ENCODE measurements at regions not wholly inside any gene's neighbourhood (a gene's known extent, or its start where the extent isn't known, plus 50 kb on each side); places are given as distances from the start of the nearest gene placed in this dataset.

GRCh38 chr4:8773124-8773931 is 98.3 kb downstream of the HMX1 start:
- no peak for DNase-seq

- DNase-seq: no peak
These were observed 99.0 kb downstream of the HMX1 start for GRCh38 chr4:8772499-8773123.

DNA sequence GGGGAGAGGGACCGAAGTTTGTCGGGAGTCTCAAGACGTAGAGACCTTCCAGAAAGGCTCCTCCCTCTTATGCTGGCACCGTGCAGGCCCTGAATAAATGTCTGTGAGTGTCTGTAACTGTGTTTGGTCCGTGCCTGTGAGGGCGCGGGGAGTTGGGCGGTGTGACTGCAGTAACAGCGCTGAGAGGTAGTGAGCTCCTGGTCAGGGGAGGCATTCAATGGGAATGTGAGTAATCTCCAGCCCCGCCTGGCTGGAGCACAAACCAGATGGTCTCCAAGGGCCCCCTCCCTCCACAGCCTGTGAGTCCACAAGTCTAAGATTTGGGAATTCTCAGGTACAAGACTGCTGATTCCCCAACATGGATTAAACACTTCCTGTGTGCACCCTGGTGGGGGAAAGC is 100.0 kb downstream of the HMX1 start:
- no peak for DNase-seq

- no peak for DNase-seq
These were observed 100.4 kb downstream of the HMX1 start for GRCh38 chr4:8771258-8771590.

- no peak for DNase-seq
These were observed 101.0 kb downstream of the HMX1 start for GRCh38 chr4:8770518-8771257.

GRCh38 chr4:8769645-8770517 is 101.8 kb downstream of the HMX1 start:
- DNase-seq: no peak

DNA sequence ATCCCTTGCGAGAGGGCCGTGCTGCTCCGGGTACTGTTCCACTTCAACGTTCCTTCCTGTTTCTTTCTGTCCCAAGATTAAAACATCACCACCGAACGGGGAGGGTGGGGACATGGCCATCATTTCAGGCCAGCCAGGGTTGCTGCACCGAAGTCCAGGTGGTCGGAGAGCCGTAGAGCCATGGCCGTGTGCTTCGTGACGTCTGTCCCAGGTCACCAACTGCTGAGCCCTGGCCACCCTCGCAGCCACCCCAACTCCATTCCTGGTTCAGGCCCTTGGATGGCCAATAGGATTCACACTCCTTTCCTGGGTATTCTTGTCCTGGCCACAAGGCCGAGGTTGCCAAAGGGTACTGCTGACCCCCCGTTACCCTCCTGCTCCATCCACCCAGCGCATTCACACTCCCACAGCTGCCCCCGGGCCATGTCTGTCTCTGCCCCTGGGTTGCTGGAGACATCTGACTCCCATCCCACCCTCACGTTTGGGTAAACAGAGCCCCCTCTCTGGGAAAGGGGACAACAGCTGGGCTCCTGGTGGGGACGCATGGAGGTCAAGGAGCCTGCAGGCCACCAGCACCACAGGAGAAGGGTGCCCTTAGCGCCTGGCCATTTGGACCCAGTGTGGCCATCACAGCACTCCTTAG is 103.2 kb downstream of the HMX1 start:
- DNase-seq: no peak

DNA sequence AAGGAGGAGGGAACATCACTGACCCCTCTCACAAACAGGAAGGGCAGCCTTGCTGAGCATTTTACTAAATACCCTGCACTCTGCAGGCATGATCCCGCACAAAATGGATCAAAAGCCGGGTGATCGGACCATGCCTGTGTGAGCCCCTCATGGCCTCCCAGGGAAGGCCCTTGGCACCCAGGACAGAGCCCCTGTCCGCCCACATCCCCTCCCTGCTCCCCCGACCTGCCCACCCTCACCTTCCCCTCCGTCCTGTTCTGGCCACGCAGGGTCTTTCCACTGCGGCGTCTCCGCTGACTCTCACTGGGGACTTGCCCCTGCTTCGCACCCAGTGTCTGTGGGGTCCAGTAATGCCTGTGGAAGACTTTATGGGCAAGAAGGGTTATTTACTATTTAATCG is 105.0 kb downstream of the HMX1 start:
- no peak for DNase-seq

DNA sequence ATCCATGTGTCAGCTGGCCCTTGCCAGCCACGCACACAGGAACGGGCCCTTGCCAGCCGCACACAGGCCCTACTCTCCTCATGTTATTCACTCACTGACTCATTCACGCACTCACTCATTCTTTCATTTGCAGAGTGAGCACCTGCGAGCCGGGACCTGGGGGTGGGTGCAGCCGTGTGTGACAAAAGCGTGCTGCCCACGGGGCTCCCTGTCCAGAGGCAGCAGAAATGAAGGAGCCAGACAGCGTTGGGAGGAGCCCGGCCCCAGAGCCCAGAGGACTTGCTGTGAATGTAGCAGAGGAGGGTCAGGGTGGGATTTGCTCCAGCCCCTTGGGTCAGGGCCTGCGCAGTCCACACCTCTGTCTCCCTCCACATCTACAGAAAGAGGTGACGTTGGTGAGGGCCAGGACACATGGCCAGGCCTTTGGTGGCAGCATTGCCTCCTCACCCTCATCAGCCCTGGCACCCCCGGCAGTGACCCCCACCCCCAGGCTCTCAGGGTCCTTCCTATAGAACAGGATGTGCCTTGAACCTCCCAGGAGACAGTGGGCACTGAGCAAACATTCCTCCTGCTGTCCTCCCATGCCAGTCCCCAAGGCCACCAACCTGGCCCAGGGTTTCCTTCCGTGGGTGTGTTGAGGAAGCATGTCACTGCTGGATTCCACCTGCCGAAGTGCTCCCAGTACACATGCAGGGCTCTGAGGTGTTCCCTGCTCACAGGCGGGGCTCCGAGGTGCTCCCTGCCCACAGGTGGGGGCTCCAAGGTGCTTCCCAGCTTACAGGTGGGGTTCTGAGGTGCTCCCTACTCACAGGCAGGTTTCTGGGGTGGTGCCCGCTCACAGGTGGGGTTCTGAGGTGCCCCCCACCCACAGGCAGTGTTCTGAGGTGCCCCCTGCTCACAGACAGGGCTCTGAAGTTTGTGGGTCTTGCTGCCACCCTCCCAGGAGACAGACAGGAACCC is 105.7 kb downstream of the HMX1 start:
- no peak for DNase-seq

GRCh38 chr4:8765084-8765483 is 106.6 kb downstream of the HMX1 start:
- no peak for DNase-seq

DNA sequence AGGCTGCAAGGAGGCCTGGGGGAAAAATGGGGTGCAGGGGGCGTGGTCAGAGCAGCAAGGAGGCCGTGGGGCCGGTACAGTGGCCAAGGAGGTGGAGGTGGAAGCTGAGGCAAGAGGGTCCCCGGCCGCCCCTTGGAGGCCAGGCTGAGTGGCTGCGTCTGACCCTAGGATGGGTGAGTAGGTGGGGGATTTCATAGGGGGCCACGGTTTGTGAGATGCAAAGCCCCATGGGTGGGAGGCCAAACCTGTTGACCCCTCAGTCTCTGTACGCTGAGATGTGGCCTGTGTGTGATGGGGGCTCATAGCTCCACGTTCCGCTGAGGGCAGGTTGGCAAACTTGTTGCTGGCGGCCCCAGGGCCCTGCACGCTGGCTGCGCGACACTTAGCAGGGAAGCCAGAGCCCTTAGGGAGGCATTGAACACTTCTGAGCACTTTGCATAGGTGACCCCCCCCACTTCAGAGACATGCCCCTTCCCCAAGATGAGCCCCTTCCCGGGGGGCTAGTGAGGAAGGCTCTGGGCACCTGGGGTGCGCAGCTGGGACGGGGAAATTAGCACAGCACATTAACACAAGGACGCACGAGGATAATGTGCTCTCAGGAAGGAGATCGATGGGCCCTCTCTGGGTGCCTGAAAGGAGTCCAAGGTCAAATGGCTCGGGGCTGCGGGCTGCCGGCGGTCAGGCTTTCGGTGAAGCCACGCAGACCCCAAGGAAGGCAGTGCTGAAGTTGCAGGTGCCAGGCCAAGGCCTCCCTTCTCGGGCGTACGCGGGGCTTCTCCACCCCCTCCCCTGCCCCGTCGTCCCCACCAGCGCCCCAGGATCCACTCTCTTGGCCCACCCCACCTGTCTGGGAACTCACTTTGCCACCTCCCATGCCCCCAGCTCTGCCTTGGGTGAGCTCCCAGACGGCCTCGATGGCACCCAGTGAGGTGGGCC is 107.4 kb downstream of the HMX1 start:
- DNase-seq: no peak

DNA sequence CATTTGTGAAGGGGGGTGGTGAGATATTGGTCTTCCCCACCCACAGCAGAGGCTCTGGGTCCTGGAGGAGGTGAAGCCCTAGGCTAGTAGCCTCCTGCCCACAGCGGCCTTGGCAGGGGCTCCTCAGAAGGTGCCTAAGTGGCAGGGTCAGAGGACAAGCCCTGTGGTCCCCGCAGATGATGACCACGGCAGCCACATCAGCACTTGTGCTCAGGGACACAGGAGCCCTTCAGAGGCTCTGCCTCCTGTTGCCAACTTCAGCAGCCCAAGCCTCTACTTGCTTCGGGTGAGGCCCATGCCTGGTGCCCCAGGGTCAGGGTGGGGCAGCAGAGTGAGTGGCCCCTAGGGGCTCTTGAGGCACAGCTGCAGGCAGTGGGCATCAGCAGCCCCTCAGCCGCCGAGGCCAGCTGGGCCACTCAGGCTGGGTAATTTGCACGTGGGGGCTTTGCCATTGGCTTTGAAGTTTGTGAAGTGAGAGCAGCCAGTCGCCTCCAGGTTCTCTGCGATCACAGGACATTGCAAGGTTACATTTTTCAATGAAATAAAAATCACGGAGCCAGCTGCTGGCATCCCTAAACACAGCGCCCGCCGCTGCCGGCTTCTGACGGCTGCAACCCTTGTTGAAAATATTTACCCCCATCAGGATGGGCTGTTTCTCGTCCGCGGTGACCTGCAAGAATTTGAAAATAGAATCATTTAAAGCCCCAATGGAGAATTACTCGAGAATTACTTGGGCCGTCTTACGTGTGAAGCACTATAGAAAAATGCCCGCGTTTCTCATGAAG is 108.5 kb downstream of the HMX1 start:
- no peak for DNase-seq

GRCh38 chr4:8762356-8762755 is 109.3 kb downstream of the HMX1 start:
- no peak for DNase-seq

- no peak for DNase-seq
These were observed 109.8 kb downstream of the HMX1 start for GRCh38 chr4:8761824-8762205.

DNA sequence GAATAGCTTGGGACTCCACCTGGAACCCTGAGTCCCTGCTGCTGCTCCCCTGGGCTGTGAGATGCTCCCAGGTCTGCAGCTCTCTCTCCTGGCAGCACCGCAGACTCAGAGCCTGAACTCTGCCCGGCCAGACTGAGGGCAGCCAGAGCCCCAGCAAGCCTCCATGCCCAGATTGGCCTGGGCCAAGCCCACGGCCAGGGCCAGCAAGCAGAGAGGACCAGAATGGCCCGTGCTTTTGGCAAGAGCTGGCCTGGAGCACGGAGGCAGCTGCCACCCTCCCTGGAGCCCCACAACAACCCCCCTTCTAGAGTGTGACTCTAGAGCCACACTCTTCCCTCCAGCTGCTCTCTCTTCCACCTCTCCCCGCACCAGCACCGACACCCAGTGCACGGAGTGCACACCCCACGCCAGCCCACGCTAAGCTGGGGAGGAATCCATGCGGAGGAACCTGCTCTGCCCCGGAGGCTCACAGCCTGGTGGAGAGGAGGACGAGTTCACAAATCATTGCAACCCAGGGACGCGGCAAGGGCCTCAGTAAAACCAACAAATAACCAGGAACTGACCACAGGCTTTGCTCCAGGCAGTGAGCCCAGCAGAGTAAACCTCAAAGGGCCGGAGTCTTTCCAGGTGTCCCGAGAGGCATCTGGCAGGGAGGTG is 110.3 kb downstream of the HMX1 start:
- no peak for DNase-seq

DNA sequence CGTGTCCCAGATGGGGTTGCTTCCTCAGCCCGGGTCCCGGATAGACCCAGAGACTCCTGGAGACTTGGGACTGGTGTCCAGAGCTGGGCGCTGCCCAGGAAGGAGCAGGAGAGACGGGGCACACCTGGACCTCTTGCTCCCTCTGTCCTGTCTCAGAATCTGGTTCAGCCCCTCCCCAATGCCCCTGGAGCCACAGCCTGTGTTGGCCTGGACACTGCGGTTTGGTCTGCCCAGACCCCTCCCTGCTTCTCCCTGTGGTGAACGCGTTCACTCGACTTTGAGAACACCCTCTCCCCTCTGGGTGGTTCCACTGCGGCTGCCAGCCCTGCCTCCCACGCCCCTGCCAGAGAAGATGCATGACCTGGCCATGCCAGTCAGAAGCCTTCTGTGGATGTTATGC is 111.1 kb downstream of the HMX1 start:
- DNase-seq: no peak

DNA sequence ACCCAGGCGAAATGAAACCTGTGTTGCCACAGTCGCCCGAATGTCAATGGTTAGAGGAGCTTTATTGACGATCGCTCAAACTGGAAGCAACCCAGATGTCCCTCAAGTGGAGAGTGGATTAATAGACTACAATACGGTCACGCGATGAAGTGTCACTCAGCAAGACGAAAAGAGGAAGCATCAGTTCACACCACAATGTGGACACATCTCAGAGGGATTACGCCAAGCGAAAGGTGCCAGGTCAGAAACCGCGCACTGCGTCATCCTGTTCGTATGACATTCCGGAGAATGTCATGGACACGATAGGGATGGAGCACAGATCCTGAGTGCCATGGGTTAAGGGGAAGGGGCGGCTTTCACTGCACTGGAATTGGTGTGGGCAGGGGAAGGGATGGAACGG is 111.7 kb downstream of the HMX1 start:
- no peak for DNase-seq

- DNase-seq: no peak
These were observed 114.8 kb downstream of the HMX1 start for GRCh38 chr4:8756816-8757215.
